GM21619 (cell line): ENCODE measurements at regions not wholly inside any gene's neighbourhood (a gene's known extent, or its start where the extent isn't known, plus 50 kb on each side); places are given as distances from the start of the nearest gene placed in this dataset.

ENCODE experiments used
- ATAC-seq: cut with Tn5 transposase; IDR thresholded peaks from one replicate; pipeline ENCODE4 v1.9.1; 2021; ENCODE audit not compliant: unreplicated experiment

- no peak for ATAC-seq
Observed at GRCh38 chr5:82766206-82766605, 311.0 kb downstream of the TMEM167A start.

- no peak for ATAC-seq
Observed at GRCh38 chr5:82765765-82766164, 311.4 kb downstream of the TMEM167A start.

GRCh38 chr5:82760856-82761255, 316.3 kb downstream of the TMEM167A start:
- no peak for ATAC-seq

- ATAC-seq, result no peak
Observed at GRCh38 chr5:82758881-82759280, 318.3 kb downstream of the TMEM167A start.

DNA sequence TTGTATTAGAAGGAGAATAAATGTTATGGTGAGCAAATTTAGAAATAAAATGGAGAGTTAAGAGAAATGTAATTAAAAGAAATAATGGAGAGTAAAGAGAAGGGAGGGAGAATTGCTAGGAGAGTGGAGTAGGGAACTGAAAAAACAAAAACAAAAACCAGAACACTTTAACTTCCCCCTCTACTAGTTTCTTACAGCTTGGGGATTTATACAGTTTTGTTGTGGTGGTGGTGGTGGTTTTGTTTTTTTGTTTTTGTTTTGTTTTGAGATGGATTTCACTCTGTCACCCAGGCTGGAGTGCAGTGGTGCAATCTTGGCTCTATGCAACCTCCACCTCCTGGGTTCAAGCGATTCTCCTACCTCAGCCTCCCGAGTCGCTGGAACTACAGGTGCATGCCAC, 322.4 kb downstream of the TMEM167A start:
- ATAC-seq, result peak; percentile 94

DNA sequence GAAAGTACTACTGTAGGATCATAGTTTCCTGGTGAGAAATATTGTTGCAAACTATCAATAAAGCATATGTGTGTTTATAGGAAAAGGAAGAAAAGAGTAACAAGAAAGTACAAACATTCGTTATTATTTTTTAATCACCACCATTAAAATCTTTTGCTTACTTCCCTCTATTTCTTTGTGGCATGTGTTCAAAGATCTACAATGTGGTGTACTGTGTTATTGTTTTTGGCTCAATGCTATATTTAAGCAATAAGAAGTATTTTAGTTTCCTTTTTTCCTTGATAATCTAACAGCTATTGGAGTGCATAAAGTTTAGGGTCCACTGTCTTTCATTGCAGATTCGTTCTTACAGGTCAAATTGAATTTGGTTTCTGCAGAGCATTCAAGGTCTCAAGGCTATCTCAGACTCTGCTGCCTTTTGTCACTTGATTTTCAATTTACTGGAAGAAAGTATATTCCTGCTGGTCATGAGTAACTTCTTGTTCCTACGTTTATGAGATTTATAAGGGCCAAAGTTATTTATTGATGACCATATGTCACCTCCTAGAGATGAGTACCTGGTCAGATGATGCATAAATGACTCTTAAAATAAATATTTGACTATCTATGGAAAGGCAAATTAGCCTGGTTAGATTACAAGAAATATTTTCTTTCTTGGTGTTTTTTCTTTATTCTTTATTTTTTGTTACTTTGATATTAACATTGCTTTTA, 323.0 kb downstream of the TMEM167A start:
- ATAC-seq, result no peak

- ATAC-seq, result no peak
Observed at GRCh38 chr5:82753374-82753773, 323.8 kb downstream of the TMEM167A start.

GRCh38 chr5:82749461-82749820, 327.8 kb downstream of the TMEM167A start:
- no peak for ATAC-seq

GRCh38 chr5:82748688-82749460, 328.3 kb downstream of the TMEM167A start:
- ATAC-seq, result no peak

GRCh38 chr5:82747986-82748385, 329.2 kb downstream of the TMEM167A start:
- ATAC-seq, result no peak

- no peak for ATAC-seq
Observed at GRCh38 chr5:82745016-82745415, 332.2 kb downstream of the TMEM167A start.

- ATAC-seq, result no peak
Observed at GRCh38 chr5:82738681-82739269, 338.4 kb downstream of the TMEM167A start.

GRCh38 chr5:82735160-82735789, 341.9 kb downstream of the TMEM167A start:
- ATAC-seq, result no peak

GRCh38 chr5:82734347-82734746, 342.8 kb downstream of the TMEM167A start:
- no peak for ATAC-seq

DNA sequence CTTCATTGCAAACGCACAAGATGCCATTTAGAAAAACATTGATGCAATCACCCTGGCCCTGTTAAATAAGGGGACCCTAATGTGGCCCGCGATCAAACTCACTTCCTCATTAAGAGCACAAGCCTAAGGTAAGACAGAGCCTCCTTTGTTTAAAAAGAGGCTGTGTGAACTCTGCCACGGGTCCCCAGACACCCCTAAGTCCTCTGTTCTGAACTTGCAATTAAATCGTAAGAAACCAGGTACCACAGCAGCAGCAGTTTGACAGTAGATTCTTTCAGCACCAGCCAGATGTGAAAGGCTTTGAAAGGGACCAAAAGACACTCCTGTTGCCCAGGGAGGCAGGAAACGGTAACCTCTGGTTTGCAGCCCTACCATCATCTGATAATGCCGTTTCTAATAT, 346.3 kb downstream of the TMEM167A start:
- no peak for ATAC-seq

- no peak for ATAC-seq
Observed at GRCh38 chr5:82728926-82729702, 348.1 kb downstream of the TMEM167A start.

DNA sequence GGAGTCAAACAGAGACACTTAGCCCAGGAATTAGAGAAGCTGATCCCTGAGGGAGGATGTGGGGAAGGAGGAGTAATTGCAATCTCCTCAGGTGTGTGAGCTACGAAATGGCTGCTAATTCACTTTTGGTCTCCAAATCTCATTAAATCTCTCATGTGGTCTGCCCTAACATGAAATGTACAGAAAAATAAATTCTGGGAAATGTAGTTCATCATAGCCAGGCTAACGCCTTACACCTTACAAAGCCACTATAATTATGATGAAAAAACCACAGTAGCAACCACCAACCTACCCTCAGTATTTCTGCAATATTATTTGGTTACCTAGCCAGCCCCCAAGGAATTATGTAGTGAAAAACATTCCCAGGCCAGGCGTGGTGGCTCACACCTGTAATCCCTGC, 354.0 kb downstream of the TMEM167A start:
- no peak for ATAC-seq

- no peak for ATAC-seq
Observed at GRCh38 chr5:82721087-82721410, 356.1 kb downstream of the TMEM167A start.

GRCh38 chr5:82720213-82721086, 356.7 kb downstream of the TMEM167A start:
- ATAC-seq, result no peak

- peak; percentile 96 for ATAC-seq
Observed at GRCh38 chr5:82719368-82719767, 357.8 kb downstream of the TMEM167A start.
